Embryonic facial prominence (tissue), 1 donor: ENCODE measurements at regions not wholly inside any gene's neighbourhood (a gene's known extent, or its start where the extent isn't known, plus 50 kb on each side); places are given as distances from the start of the nearest gene placed in this dataset.

ENCODE experiments used
- DNase-seq: peaks from one replicate; pipeline ENCODE4 v3.0.0-alpha.2; 2016; ENCODE audit errors: extremely low spot score

- DNase-seq, result no peak
Measured at GRCh38 chr13:73218181-73218580, 159.4 kb downstream of the KLF5 start.

DNA sequence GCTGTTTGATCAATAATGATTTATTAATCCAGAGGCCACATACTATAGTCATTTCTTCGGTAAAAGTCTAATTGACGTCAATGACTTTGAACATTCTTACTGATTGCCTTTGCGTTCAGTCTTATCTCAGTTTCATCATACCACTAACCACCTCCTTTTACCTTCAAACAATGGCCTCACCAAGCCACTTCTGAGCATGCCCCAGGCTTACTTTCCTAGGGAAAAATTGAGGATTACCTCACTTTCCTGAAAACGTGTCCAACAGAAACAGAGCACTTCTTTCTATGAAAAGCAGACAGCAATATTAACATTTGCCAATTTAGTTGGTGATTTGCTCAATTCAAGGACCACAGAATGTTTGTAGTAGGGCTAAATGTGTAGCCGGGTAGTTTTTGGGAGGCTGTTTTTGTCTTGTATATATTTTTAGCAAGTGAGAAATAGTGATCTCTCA lies 157.6 kb downstream of the KLF5 start:
- no peak for DNase-seq

DNA sequence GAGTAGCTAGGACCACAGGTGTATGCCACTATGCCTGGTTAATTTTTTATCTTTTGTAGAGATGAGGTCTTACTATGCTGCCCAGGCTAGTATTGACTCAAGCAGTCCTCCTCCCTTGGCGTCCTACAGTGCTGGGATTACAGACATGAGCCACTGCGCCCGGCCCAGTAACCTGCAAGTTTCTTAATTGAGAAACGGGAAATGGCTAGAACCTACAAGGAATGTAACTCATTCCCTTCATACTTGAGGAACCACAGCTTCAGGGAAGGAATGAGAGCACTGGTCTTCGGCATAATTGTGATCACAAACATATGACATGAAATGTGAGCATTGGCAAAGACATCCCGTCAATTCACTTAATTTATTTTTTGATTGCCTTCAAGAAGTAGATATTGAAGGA lies 157.0 kb downstream of the KLF5 start:
- no peak for DNase-seq

DNA sequence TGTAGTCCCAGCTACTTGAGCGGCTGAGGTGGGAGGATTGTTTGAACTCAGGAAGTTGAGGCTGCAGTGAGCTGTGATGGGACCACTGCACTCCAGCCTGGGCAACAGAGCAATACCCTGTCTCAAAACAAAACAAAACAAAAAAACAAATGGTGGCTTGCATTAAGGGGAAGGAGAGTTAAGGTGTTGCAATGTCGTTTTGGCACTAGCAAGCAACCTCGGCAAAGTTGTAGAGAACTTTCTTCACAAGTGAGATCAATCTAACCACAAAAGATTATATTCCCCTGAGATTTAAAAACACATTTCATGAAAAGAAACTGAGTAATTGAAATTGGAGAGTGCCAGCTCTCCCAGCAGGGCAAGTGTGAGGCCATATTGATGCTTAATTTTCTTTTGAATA lies 153.7 kb downstream of the KLF5 start:
- no peak for DNase-seq

- DNase-seq, result no peak
Measured at GRCh38 chr13:73210218-73210883, 151.5 kb downstream of the KLF5 start.

GRCh38 chr13:73204952-73205351 lies 146.1 kb downstream of the KLF5 start:
- no peak for DNase-seq

- no peak for DNase-seq
Measured at GRCh38 chr13:73201626-73202025, 142.8 kb downstream of the KLF5 start.

GRCh38 chr13:73198991-73199411 lies 140.2 kb downstream of the KLF5 start:
- DNase-seq, result no peak

DNA sequence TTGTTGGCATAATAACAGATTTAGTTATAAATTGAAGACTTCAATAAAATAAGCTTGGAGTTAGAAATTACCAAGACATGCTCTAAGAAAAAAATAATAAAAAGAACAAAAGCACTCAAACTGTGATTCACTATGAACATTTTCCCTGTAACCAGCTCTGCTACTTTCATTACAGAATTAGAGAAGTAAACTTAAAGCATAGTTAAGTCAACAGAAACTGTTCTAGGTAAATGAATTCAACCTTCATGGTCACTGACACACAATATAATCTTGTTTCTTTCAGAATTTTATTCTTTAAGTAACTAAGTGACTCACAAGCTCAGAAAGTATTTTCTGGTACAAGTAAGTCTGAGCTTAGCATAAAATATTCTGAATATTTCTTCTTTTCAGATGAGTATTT lies 136.3 kb downstream of the KLF5 start:
- no peak for DNase-seq

DNA sequence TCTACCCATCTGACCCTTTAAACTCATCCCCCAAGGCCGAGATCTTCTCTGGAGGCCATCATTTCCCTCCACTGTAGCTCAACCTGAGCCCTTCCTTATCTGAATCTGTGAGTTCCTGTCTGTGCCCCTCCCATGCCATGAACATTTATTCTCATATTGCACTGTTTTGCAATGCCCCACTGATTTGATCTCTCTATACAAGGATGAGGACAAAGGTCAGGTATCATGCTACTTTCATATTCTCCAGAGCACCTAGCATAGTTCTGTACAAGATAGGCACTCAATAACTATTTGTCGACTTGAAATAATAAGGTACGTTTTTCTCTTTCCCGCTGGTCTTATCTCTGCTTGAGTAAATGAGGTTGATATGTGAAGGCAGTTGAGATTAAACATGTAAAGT lies 135.5 kb downstream of the KLF5 start:
- no peak for DNase-seq

- no peak for DNase-seq
Measured at GRCh38 chr13:73193554-73193953, 134.7 kb downstream of the KLF5 start.

- no peak for DNase-seq
Measured at GRCh38 chr13:73190477-73190876, 131.7 kb downstream of the KLF5 start.

DNA sequence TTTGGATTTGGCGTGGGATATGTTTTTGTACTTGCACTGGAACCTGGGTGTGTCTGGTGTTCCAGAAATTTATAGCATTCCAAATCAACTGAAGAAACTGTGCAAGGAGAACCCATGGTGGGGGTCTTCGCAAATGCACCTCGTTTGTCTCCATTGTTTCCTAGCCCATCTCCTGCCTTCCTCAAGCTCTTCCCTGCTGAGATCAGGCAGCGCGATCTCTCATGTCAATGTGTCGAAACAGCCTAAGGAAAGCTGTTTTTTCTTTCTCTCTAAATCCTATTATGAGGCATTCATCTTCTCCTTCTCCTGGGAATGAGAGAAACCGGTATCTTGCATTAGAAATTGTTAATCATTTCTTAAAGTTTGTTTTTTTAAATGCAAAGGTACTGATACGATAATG lies 131.0 kb downstream of the KLF5 start:
- DNase-seq, result no peak

GRCh38 chr13:73189362-73189761 lies 130.6 kb downstream of the KLF5 start:
- no peak for DNase-seq

- no peak for DNase-seq
Measured at GRCh38 chr13:73187106-73187505, 128.3 kb downstream of the KLF5 start.

- no peak for DNase-seq
Measured at GRCh38 chr13:73179650-73180274, 121.0 kb downstream of the KLF5 start.

DNA sequence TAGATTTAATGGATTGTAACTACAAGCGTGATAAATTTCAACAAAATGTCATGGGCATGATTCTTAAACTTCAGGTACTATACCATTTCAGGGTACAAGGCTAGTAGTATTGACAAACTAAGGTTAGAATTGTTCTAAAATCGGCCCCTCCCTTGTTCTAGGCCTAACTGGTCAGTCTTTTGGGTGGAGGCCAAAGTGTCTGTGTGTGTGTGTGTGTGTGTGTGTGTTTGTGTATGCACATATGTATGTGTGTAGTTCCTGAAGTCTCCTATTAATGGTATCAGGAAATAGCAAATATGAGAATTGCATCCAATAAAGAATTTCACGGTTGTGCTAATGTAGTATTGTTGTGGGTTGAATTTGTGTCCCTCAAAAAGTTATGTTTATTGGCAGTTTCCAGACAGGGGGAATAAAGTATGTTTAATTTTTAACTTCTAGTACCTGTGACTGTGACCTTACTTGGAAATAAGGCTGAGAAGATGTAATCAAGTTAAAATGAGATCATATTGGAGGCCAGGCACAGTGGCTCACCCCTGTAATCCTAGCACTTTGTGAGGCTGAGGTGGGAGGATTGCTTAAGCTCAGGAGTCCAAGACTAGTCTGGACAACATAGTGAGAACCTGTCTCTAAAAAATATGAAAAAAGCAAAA lies 119.2 kb downstream of the KLF5 start:
- DNase-seq, result no peak

DNA sequence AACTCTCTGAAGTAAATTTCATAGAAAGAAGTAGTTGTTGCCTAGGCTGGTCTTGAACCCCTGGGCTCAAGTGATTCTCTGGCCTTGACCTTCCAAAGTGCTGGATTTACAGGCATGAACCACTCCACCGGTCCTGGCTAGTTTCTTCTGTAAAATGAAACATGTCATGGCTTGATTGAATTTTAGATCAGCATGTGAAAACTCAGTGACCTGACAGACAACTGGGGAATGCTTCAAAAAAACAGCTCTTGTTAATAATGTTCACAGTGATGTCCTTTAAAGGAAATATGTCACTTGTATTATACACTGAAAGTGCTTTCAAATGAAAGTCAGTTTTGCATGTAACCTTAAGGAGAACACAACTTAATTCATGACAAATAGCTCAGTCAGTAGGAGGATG lies 118.2 kb downstream of the KLF5 start:
- no peak for DNase-seq

GRCh38 chr13:73174521-73175010 lies 115.8 kb downstream of the KLF5 start:
- DNase-seq, result no peak

- no peak for DNase-seq
Measured at GRCh38 chr13:73173279-73173811, 114.5 kb downstream of the KLF5 start.

GRCh38 chr13:73171926-73172325 lies 113.1 kb downstream of the KLF5 start:
- no peak for DNase-seq

GRCh38 chr13:73171271-73171682 lies 112.5 kb downstream of the KLF5 start:
- DNase-seq, result no peak

DNA sequence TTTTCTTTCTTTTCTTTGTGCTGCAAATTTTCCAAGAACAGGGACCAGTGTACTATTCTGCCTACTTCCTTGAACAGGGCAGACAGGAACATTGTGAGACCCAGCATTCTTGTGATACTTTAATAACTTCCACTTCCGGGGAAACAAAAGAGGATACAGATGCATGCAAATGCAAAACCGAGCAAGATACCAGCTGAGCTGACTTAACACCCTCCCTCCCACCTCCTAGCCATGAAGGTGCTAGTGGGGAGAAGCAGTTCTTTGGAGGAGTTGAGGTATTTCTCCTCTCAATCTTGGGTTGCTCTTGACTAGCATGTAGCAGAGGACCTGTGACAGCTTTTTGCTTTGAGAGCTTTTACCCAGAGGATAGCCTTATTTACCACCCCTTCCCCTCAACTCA lies 111.2 kb downstream of the KLF5 start:
- no peak for DNase-seq
